T-helper 1 cell (primary cell): ENCODE measurements at regions not wholly inside any gene's neighbourhood (a gene's known extent, or its start where the extent isn't known, plus 50 kb on each side); places are given as distances from the start of the nearest gene placed in this dataset.

Experiments used
- DNase-seq, 5 donors: peaks; one replicate each; pipeline ENCODE4 v3.0.0-alpha.2; 2012 to 2020

DNA sequence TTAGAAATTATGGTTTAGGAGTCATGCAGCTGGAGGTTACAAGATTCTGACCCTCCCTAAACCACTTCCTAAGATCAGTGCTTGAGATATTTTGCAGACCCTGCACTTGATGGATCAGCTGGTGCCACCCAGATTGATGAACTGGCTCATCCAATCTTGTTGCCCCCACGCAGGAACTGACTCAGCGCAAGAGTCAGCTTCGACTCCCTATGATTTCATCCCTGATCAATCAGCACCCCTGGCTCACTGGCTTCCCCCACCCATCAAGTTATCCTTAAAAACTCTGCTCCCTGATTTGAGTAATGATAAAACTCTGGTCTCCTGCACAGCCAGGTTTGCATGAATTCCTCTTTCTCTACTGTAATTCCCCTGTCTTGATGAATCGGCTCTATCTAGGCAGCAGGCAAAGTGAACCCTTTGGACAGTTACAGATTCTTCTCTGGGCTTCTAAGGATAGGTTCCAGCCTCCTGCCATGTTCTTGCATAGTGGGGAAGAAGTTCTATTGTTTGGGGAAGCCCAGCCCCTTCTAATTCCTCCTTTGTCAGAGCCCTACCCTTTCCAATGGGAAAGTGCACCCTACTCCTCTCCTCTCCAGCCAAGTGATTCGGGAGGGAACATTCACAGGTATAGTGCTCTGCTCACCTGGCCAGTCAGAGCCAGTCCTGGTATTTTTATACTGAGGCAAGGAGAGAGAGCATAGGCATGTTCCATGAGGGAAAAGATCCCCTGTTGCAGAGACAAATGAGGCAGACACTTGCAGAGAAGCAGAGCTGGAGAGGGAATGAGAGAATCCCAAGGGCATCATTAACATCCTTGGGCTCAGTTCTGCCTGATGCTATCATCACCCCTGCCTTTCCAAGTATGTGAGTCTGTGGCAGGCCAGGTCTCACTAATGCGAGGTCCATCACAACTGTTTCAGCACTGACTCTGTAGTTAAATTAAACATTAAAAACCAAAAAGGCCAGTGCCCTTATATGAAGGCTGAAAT is 224.4 kb upstream of the GALNT17 start:
- no peak for DNase-seq

DNA sequence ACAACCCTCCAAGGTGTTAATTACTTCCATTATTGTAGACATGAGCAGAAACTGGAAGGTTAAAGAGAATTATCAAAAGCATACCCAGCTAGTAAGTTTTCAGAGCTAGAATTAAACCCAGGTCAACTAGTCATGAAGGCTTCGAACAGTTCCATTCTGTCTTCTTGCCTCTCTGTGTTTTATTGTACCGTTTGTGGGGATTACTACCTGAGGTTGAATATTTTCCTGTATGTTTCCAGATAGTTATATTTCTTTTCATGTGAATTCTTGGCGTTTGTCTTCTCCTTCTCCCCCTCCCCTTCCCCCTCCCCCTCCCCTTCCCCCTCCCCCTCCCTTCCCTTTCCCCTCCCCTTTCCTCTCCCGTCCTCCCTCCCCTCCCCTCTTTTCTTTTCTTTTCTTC is 218.0 kb upstream of the GALNT17 start:
- no peak for DNase-seq

DNA sequence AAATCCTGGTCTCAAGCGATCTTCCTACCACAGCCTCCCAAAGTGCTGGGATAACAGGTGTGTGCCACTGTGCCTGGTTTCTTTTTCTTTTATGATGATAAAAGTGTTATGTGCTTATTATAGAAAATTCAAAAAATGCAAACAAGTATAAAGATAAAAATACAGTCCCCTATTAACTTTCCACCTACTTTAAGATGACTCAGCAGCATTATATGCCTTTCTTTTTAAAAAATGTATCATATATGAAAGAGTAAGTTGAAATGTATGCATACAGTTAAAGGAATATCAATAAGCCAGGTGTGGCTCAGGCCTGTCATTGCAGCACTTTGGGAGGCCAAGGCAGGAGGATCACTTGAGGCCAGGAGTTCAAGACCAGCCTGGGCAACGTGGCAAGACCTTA is 216.9 kb upstream of the GALNT17 start:
- DNase-seq = no peak

DNA sequence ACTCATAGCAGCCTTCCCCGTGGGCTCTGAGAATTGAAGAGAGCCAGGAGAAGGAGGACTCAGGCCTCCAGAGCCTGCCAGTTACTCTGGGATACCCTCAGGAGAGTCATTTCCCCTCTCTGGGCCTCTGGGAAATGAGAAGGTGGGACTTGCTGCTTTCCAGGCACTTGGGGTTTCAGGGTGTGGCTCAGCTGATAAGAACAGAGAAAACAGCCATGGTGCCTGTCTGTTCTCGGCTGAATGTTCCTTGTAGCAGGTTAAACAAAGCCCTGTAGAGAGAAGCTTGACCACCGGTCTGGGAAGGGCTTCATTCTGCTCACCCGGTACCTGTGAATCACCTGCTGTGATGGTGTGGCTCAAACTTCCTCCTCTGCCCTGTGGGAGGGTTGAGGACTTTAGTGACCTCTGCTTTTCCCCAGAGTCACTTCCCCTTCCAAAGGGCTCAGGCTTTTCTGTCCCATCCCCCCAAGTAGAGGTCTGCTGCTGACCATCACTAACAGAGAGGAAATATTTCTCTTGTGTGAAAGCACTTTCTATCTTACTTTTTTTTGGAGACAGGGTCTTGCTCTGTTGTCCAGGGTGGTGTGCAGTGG is 212.4 kb upstream of the GALNT17 start:
- no peak for DNase-seq

DNA sequence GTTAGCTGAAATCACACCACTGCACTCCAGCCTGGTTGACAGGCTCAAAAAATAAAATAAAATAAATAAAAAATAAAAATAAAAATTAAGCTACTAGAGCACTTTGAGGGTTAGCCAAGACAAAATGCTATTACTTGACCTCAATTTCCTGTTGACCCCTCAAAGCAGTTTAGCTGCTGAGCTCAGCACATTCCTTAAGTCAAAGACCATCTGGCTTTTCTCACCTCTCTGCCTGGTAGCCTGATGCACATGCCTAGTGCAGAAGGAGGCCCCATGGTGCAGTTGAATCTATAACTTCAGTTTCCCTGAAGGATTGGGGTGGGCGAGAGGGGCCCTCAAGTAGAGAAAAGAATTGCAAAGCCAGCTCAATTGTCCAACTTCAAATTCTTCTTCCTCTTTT is 211.1 kb upstream of the GALNT17 start:
- no peak for DNase-seq

DNA sequence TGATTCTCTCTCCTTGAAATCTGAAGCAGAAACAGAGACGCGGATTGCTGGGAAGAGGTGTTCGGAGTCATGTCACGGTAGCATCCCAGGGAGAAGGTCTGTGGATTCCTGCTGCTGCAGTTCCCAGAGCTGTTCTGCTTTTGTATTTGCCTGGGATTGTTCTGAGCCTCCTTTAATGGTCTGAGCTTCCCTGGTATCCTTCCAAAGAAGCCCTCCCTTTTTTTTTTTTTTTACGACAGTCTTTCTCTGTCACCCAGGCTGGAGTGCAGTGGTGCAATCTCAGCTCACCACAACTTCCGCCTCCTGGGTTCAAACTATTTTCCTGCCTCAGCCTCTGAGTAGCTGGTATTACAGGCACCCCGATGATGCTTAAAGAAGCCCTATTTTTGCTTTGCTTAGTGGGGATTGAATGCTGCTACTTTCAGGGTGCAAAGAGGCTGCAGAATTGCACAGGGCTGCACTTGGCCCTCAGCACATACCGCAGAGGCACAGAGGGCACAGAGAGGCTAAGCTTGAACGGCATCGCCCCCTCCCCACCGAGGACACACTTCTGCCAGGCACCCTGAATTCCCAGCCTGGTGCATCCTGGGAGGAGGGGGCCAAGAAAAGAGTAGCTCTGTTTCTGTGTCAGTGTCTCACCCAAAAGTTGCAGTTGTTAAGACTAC is 208.6 kb upstream of the GALNT17 start:
- no peak for DNase-seq

DNA sequence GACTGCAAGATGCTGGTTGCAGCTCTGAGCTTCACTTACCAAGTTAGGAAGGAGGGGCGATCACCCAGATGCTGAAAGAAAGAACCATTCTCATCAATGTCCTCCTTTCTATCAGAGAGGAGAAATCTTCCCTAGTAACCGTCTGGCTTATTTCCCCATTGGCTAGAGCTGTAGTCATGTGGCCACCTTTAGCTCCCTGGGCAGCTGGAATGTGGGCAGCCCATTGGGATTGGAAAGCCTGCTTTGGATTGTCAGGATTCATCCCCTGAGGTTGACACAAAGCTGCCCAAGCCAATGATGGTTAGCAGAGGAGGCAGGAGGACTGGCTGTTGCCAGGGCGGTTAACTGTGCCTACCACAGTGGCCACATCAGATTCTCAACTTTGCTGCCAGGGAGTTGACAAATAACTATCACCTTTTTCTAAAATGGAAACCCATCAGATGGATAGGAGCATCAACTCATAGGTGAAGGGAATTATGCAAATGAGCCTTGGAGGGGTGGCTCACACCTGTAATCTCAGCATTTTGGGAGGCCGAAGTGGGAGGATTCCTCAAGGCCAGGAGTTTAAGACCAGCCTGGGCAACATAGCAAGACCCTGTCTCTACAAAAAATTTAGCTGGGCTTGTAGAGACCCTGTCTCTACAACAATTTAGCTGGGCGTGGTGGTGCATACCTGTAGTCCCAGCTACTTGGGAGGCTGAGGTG is 206.4 kb upstream of the GALNT17 start:
- no peak for DNase-seq

- DNase-seq = no peak
Observed at GRCh38 chr7:70926666-70927065, 205.3 kb upstream of the GALNT17 start.

DNA sequence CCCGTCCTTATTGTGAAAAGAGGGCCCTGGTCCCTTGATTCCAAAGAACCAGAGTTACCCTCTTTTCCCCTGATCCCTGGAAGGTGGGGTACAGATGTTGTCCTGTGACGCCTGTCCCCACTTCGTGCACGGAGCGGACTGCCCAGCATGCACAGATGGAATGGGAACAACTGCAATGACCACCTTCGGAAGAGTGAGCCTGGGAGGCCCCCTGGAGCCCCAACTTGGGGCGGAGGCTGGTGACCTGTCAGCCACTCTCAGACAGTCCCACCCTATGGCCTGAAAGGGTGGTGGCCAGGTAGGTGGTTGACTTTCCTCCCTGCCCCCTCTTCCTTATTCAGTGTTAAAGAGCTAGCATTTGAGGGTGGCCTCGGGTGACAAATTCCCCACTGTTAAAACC is 196.6 kb upstream of the GALNT17 start:
- no peak for DNase-seq

- no peak for DNase-seq
Observed at GRCh38 chr7:70935854-70936253, 196.1 kb upstream of the GALNT17 start.

DNA sequence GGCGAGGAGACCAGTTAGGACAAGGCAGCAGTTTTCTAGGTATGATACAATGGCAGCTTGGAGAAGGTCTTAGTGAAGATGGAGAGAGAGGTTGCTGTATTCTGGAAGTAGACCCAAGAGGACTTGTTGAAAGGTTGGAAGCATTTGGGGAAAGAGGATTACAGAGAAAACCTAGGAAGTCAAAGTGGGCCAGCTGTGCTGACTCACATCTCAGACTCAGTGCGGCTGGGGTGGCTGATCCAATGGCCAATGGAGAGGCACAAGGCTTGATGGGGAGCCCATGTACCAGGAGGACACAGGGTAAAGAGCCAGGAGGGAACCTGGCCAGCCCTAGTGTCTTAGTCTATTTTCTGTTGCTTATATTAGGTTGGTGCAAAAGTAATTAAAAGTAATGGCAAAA is 194.5 kb upstream of the GALNT17 start:
- DNase-seq = no peak

DNA sequence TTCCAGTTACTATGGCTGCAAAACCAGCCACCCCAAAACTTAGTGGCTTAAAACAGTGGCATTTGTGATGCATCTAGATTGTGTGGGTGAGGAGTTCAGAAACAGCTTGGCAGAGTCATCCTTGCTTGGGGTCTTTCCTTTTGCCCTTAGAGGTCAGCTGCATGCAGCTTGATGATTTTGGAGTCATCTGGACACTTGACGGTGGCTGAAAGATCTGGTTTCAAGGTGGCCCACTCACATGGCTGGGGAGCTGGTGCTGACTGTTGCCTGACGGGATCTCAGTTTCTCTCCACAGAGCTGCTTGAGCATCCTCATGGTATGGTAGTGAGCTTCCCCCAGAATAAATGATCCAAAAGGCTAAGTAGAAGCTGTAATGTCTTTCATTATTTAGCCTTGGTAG is 191.3 kb upstream of the GALNT17 start:
- no peak for DNase-seq

GRCh38 chr7:70942791-70943190 is 189.2 kb upstream of the GALNT17 start:
- DNase-seq = no peak

- DNase-seq = no peak
Observed at GRCh38 chr7:70944516-70944915, 187.4 kb upstream of the GALNT17 start.

GRCh38 chr7:70947181-70947580 is 184.8 kb upstream of the GALNT17 start:
- no peak for DNase-seq

- DNase-seq = no peak
Observed at GRCh38 chr7:70949862-70950261, 182.1 kb upstream of the GALNT17 start.

DNA sequence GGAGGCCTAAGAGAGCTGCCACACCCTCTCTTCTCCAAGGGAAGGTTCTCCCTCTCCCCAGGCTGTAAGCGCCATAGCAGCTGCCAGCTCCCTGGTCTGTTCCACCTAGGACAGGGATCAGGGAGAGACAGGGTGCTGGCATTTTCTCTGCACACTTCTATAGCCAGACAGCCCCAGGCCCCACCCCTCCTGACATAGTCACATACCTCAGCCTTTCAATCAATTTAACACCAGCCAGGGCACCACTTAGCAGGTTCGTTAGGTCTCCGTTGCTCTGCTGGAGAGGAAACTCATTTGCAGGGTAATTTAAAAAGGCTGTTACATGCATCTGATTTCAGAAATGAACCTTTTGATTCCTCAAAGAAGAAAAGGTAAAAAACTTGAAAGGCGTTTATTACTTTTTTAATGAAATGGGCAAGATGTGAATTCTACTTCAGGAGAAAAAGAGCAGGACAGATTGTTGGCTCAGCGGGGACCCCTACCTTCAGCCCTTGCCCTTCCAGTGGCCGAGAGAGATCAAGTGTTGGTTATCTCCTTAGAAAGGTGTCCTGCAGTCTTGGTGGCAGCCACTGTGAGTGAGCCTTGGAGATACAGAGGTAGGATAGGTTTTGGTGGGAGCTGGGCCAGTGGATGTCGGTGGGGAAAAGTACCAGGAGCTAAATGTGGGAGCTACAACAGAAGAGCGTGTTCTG is 180.5 kb upstream of the GALNT17 start:
- DNase-seq = no peak

DNA sequence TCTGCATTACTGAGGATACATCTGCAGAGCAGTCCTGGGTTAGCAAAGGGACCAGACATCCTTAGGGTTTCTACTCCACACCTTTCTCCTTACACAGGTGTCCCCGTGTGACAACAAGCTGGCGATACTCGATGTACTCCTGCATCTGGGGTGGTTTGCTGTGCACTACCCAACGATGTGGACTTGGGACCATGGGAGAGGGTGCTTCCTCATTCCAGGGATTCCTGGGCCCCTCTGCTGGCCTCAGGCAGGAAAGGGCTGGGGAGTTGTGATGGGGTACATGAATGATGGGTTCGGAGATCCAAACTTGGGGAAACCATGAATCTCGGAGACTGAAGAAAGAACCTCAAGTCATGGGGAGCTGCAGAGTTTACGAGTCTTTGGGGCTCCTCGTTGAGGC is 179.6 kb upstream of the GALNT17 start:
- no peak for DNase-seq

DNA sequence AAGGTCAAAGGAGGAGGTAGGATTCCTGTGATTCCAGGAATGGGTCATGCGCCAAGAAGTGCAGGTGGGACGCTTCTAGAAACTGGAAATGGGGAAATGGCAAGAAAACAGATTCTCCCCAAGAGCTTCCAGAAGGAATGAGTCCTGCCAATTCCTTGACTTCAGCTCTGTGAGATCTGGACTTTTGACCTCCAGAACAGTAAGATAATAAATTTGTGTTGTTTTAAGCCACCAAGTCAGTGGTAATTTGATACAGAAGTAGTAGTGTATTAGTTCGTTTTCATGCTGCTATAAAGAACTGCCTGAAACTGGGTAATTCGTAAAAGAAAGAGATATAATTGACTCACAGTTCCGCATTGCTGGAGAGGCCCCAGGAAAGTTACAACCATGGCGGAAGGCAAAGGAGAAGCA is 178.6 kb upstream of the GALNT17 start:
- no peak for DNase-seq

GRCh38 chr7:70953796-70954195 is 178.1 kb upstream of the GALNT17 start:
- no peak for DNase-seq

DNA sequence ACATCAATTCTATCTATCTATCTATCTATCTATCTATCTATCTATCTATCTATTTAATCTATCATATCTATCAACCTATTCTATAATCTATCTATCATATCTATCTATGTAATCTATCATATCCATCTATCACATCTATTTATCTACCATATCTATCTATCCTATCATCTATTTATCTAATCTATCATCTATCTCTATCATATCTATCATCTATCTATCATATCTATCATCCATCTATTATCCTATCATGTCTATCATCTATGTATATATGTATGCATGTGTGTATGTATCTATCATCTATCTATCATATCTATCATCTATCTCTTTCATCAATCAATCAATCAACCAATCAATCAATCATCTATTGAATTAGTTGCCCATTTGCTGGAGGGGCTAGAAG is 159.3 kb upstream of the GALNT17 start:
- DNase-seq = no peak

GRCh38 chr7:70975754-70976153 is 156.2 kb upstream of the GALNT17 start:
- no peak for DNase-seq

GRCh38 chr7:70986297-70986696 is 145.6 kb upstream of the GALNT17 start:
- no peak for DNase-seq
